ENCODE measurements at regions not wholly inside any gene's neighbourhood (a gene's known extent, or its start where the extent isn't known, plus 50 kb on each side); places are given as distances from the start of the nearest gene placed in this dataset.

GRCh38 chr1:55750628-55750995, 535.4 kb upstream of the USP24 start:
- no peak overlapping the region for H3K9ac ChIP-seq (ENCODE audit: insufficient read length, low read depth)
- TF ChIP-seq SUZ12 (IDR thresholded peaks at IDR 0.05; ENCODE audit: extremely low read depth, insufficient read depth, insufficient read length) (no peak), ZNF274 (IDR thresholded peaks at IDR 0.05; ENCODE audit: low read depth, low read length) (no peak), YY1 (IDR thresholded peaks at IDR 0.05; ENCODE audit: insufficient read depth, insufficient read length) (no peak)
- H3K4me1 ChIP-seq (ENCODE audit: insufficient read depth, insufficient read length), result no peaks in the 10 kb centered on the region
- DNase-seq (ENCODE audit: low read depth, low spot score), result no peak
- H3K9me3 ChIP-seq (ENCODE audit: insufficient read depth, low read length), result 0 out of 2 replicates have a peak, but pooled peaks cover under 1% of the 10 kb centered on the region
- no peak overlapping the region for H3K4me3 ChIP-seq (ENCODE audit: insufficient read length, low read depth)
- H3K27me3 ChIP-seq (ENCODE audit: insufficient read depth, insufficient read length), result no peaks in the 10 kb centered on the region
- no peaks in the 10 kb centered on the region for H3K36me3 ChIP-seq (ENCODE audit: insufficient read depth, insufficient read length, low read length)

- no peak overlapping the region for H3K4me3 ChIP-seq (ENCODE audit: insufficient read length, low read depth)
- no peaks in the 10 kb centered on the region for H3K27me3 ChIP-seq (ENCODE audit: insufficient read depth, insufficient read length)
- H3K9ac ChIP-seq (ENCODE audit: insufficient read length, low read depth), result no peak overlapping the region
- H3K9me3 ChIP-seq (ENCODE audit: insufficient read depth, low read length), result no peaks in the 10 kb centered on the region
- DNase-seq (ENCODE audit: low read depth, low spot score), result no peak
- H3K36me3 ChIP-seq (ENCODE audit: insufficient read depth, insufficient read length, low read length), result no peaks in the 10 kb centered on the region
- no peaks in the 10 kb centered on the region for H3K4me1 ChIP-seq (ENCODE audit: insufficient read depth, insufficient read length)
- no peak for TF ChIP-seq SUZ12 (IDR thresholded peaks at IDR 0.05; ENCODE audit: extremely low read depth, insufficient read depth, insufficient read length)
- no peak for TF ChIP-seq YY1 (IDR thresholded peaks at IDR 0.05; ENCODE audit: insufficient read depth, insufficient read length)
- TF ChIP-seq ZNF274 (IDR thresholded peaks at IDR 0.05; ENCODE audit: low read depth, low read length), result no peak
These were observed 534.9 kb upstream of the USP24 start for GRCh38 chr1:55749975-55750627.

GRCh38 chr1:55747408-55747841, 532.3 kb upstream of the USP24 start:
- H3K4me3 ChIP-seq (ENCODE audit: insufficient read length, low read depth), result no peak overlapping the region
- no peaks in the 10 kb centered on the region for H3K36me3 ChIP-seq (ENCODE audit: insufficient read depth, insufficient read length, low read length)
- DNase-seq (ENCODE audit: low read depth, low spot score), result no peak
- no peaks in the 10 kb centered on the region for H3K4me1 ChIP-seq (ENCODE audit: insufficient read depth, insufficient read length)
- no peak overlapping the region for H3K9ac ChIP-seq (ENCODE audit: insufficient read length, low read depth)
- no peaks in the 10 kb centered on the region for H3K27me3 ChIP-seq (ENCODE audit: insufficient read depth, insufficient read length)
- TF ChIP-seq ZNF274 (IDR thresholded peaks at IDR 0.05; ENCODE audit: low read depth, low read length), result no peak
- TF ChIP-seq YY1 (IDR thresholded peaks at IDR 0.05; ENCODE audit: insufficient read depth, insufficient read length), result no peak
- TF ChIP-seq SUZ12 (IDR thresholded peaks at IDR 0.05; ENCODE audit: extremely low read depth, insufficient read depth, insufficient read length), result no peak
- H3K9me3 ChIP-seq (ENCODE audit: insufficient read depth, low read length), result no peaks in the 10 kb centered on the region

GRCh38 chr1:55746710-55747109, 531.5 kb upstream of the USP24 start:
- TF ChIP-seq YY1 (IDR thresholded peaks at IDR 0.05; ENCODE audit: insufficient read depth, insufficient read length) (no peak), SUZ12 (IDR thresholded peaks at IDR 0.05; ENCODE audit: extremely low read depth, insufficient read depth, insufficient read length) (no peak), ZNF274 (IDR thresholded peaks at IDR 0.05; ENCODE audit: low read depth, low read length) (no peak)
- DNase-seq (ENCODE audit: low read depth, low spot score), result no peak
- Histone ChIP-seq H3K9me3 (ENCODE audit: insufficient read depth, low read length) (no peaks in the 10 kb centered on the region), H3K4me1 (ENCODE audit: insufficient read depth, insufficient read length) (no peaks in the 10 kb centered on the region), H3K36me3 (ENCODE audit: insufficient read depth, insufficient read length, low read length) (no peaks in the 10 kb centered on the region), H3K27me3 (ENCODE audit: insufficient read depth, insufficient read length) (no peaks in the 10 kb centered on the region), H3K9ac (ENCODE audit: insufficient read length, low read depth) (no peak overlapping the region), H3K4me3 (ENCODE audit: insufficient read length, low read depth) (no peak overlapping the region)

- Histone ChIP-seq H3K9ac (ENCODE audit: insufficient read length, low read depth) (no peak overlapping the region), H3K4me3 (ENCODE audit: insufficient read length, low read depth) (no peak overlapping the region), H3K36me3 (ENCODE audit: insufficient read depth, insufficient read length, low read length) (no peaks in the 10 kb centered on the region), H3K27me3 (ENCODE audit: insufficient read depth, insufficient read length) (no peaks in the 10 kb centered on the region), H3K9me3 (ENCODE audit: insufficient read depth, low read length) (0 out of 2 replicates have a peak, but pooled peaks cover 3% of the 10 kb centered on the region), H3K4me1 (ENCODE audit: insufficient read depth, insufficient read length) (no peaks in the 10 kb centered on the region)
- no peak for TF ChIP-seq ZNF274 (IDR thresholded peaks at IDR 0.05; ENCODE audit: low read depth, low read length)
- DNase-seq (ENCODE audit: low read depth, low spot score), result no peak
These were observed 526.4 kb upstream of the USP24 start for GRCh38 chr1:55741516-55741915.

GRCh38 chr1:55735106-55735505, 519.9 kb upstream of the USP24 start:
- DNase-seq (ENCODE audit: low read depth, low spot score), result no peak
- TF ChIP-seq SUZ12 (IDR thresholded peaks at IDR 0.05; ENCODE audit: extremely low read depth, insufficient read depth, insufficient read length) (no peak), ZNF274 (IDR thresholded peaks at IDR 0.05; ENCODE audit: low read depth, low read length) (no peak), YY1 (IDR thresholded peaks at IDR 0.05; ENCODE audit: insufficient read depth, insufficient read length) (no peak)
- H3K27me3 ChIP-seq (ENCODE audit: insufficient read depth, insufficient read length), result no peaks in the 10 kb centered on the region

GRCh38 chr1:55726994-55727393, 511.8 kb upstream of the USP24 start:
- no peak overlapping the region for H3K4me3 ChIP-seq (ENCODE audit: insufficient read length, low read depth)
- TF ChIP-seq ZNF274 (IDR thresholded peaks at IDR 0.05; ENCODE audit: low read depth, low read length) (no peak), YY1 (IDR thresholded peaks at IDR 0.05; ENCODE audit: insufficient read depth, insufficient read length) (no peak), SUZ12 (IDR thresholded peaks at IDR 0.05; ENCODE audit: extremely low read depth, insufficient read depth, insufficient read length) (no peak)

More at GRCh38 chr1:55735106-55735505, 519.9 kb upstream of the USP24 start:
- H3K9me3 ChIP-seq (ENCODE audit: insufficient read depth, low read length), result peaks cover 3% of the 10 kb centered on the region; the same call in 1 of the 2 replicates
- H3K9ac ChIP-seq (ENCODE audit: insufficient read length, low read depth), result no peak overlapping the region
- H3K4me3 ChIP-seq (ENCODE audit: insufficient read length, low read depth), result no peak overlapping the region
- H3K36me3 ChIP-seq (ENCODE audit: insufficient read depth, insufficient read length, low read length), result no peaks in the 10 kb centered on the region
- no peaks in the 10 kb centered on the region for H3K4me1 ChIP-seq (ENCODE audit: insufficient read depth, insufficient read length)

More at GRCh38 chr1:55726994-55727393, 511.8 kb upstream of the USP24 start:
- no peak for DNase-seq (ENCODE audit: low read depth, low spot score)
- no peaks in the 10 kb centered on the region for H3K36me3 ChIP-seq (ENCODE audit: insufficient read depth, insufficient read length, low read length)
- H3K9me3 ChIP-seq (ENCODE audit: insufficient read depth, low read length), result no peaks in the 10 kb centered on the region; the same call in 1 of the 2 replicates
- H3K9ac ChIP-seq (ENCODE audit: insufficient read length, low read depth), result no peak overlapping the region
- no peaks in the 10 kb centered on the region for H3K27me3 ChIP-seq (ENCODE audit: insufficient read depth, insufficient read length)
- H3K4me1 ChIP-seq (ENCODE audit: insufficient read depth, insufficient read length), result no peaks in the 10 kb centered on the region

All from NT2/D1 (cell line).